ENCODE measurements at regions not wholly inside any gene's neighbourhood (a gene's known extent, or its start where the extent isn't known, plus 50 kb on each side); places are given as distances from the start of the nearest gene placed in this dataset.

DNA sequence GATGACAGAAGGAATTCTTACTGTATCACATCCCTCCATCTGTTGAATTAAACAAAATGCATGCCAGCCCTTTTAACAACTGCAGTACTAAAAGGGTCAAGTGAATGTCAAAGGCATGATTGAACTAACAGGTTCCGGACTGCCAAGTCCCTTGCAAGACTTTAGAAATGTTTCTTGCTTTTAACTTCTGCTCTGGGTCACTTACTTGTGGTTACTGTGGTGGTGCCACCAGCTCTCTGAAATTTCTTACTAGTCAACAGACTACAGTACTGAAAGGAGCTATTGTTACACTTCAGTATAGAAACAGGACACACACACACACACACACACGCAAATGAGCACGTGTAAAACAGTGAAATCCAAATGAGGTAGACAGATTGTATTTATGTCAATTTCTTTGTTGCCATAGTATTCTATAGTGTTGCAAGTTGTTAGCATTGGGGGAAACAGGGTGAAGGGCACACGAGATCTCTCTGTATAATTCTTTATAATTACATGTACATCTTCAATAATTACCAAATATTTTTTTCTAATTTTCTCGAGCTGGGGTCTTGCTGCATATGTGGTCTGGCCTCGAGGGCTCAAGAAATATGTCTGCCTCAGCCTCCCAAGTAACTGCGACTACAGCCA lies 79.9 kb upstream of the SLC25A26 start:
- intact Hi-C loops (cut with micrococcal nuclease) (no loop called here), in situ Hi-C loops (cut with MboI) (loop anchor here (25.0 kb wide), 1 partner anchor 354 kb away; no protein-coding TSS in a partner anchor)
- DNase-seq (ENCODE audit: extremely low read depth in 1 of 4, low spot score in 3 of 4) (no peak), FAIRE-seq (no peak), ATAC-seq (no peak)
- no peak overlapping the region for H3K27ac ChIP-seq (ENCODE audit: extremely low read depth, low read depth, low read length)
- H3K9me3 ChIP-seq (replicated peaks; ENCODE audit: control insufficient read depth, insufficient read depth, low read depth, low read length) = no peaks in the 10 kb centered on the region
- ChIA-PET CTCF (ENCODE audit: low intra/inter-chr PET ratio) (no interaction called here), POLR2A (no interaction called here)
- no peaks in the 10 kb centered on the region for H3K79me2 ChIP-seq (ENCODE audit: control insufficient read depth, insufficient read depth, low read length)
- 0% methylated on average over 7 of the region's 7 CpGs for WGBS (ENCODE audit: insufficient coverage, low coverage, missing lambda C conversion rate)
- no peak overlapping the region for H2AFZ ChIP-seq (ENCODE audit: low read depth, low read length)
- no peak overlapping the region for H3K4me2 ChIP-seq (ENCODE audit: insufficient read depth, low read length)
- H4K20me1 ChIP-seq (replicated peaks; ENCODE audit: control insufficient read depth, insufficient read depth, low read length) = no peaks in the 10 kb centered on the region
- no peaks in the 10 kb centered on the region for H3K36me3 ChIP-seq (ENCODE audit: control insufficient read depth, insufficient read depth, low read length)
- no peaks in the 10 kb centered on the region for H3K9me1 ChIP-seq (ENCODE audit: control insufficient read depth, insufficient read depth, low read length)
- H3K4me1 ChIP-seq (replicated peaks in 1 of 2; ENCODE audit: control insufficient read depth in 2 of 2, insufficient read depth in 2 of 2, low read length in 2 of 2) = no peaks in the 10 kb centered on the region
- H3K27me3 ChIP-seq (ENCODE audit: control insufficient read depth in 2 of 2, insufficient read depth in 2 of 2, low read length in 2 of 2) = no peaks in the 10 kb centered on the region
- no peak overlapping the region for H3K9ac ChIP-seq (ENCODE audit: insufficient read depth in 1 of 2, low read depth in 2 of 2, low read length in 2 of 2)
- TF ChIP-seq FOXK2 (conservative IDR thresholded peaks at IDR 0.05 in 1 of 2, IDR thresholded peaks at IDR 0.05 in 1 of 2; ENCODE audit: low read depth in 2 of 2) = no peak
- TF ChIP-seq, protein P1, sequence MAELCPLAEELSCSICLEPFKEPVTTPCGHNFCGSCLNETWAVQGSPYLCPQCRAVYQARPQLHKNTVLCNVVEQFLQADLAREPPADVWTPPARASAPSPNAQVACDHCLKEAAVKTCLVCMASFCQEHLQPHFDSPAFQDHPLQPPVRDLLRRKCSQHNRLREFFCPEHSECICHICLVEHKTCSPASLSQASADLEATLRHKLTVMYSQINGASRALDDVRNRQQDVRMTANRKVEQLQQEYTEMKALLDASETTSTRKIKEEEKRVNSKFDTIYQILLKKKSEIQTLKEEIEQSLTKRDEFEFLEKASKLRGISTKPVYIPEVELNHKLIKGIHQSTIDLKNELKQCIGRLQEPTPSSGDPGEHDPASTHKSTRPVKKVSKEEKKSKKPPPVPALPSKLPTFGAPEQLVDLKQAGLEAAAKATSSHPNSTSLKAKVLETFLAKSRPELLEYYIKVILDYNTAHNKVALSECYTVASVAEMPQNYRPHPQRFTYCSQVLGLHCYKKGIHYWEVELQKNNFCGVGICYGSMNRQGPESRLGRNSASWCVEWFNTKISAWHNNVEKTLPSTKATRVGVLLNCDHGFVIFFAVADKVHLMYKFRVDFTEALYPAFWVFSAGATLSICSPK (IDR thresholded peaks at IDR 0.05; ENCODE audit: borderline replicate concordance) = no peak
- TF ChIP-seq, protein P2, sequence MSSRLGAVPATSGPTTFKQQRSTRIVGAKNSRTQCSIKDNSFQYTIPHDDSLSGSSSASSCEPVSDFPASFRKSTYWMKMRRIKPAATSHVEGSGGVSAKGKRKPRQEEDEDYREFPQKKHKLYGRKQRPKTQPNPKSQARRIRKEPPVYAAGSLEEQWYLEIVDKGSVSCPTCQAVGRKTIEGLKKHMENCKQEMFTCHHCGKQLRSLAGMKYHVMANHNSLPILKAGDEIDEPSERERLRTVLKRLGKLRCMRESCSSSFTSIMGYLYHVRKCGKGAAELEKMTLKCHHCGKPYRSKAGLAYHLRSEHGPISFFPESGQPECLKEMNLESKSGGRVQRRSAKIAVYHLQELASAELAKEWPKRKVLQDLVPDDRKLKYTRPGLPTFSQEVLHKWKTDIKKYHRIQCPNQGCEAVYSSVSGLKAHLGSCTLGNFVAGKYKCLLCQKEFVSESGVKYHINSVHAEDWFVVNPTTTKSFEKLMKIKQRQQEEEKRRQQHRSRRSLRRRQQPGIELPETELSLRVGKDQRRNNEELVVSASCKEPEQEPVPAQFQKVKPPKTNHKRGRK (tag; IDR thresholded peaks at IDR 0.05) = no peak
- TF ChIP-seq TAF7 (tag; IDR thresholded peaks at IDR 0.05) = no peak
- TF ChIP-seq, protein P3, sequence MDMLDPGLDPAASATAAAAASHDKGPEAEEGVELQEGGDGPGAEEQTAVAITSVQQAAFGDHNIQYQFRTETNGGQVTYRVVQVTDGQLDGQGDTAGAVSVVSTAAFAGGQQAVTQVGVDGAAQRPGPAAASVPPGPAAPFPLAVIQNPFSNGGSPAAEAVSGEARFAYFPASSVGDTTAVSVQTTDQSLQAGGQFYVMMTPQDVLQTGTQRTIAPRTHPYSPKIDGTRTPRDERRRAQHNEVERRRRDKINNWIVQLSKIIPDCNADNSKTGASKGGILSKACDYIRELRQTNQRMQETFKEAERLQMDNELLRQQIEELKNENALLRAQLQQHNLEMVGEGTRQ (CRISPR knock-in tag; IDR thresholded peaks at IDR 0.05) = no peak
- TF ChIP-seq SMARCA5 (IDR thresholded peaks at IDR 0.05) = no peak
- no peak for TF ChIP-seq RHOXF2B (CRISPR knock-in tag; conservative IDR thresholded peaks at IDR 0.05)
- H3K4me3 ChIP-seq = no peak overlapping the region
- no TSS peak for BruUV-seq (replicated peaks)
